ENCODE measurements at regions not wholly inside any gene's neighbourhood (a gene's known extent, or its start where the extent isn't known, plus 50 kb on each side); places are given as distances from the start of the nearest gene placed in this dataset.

DNA sequence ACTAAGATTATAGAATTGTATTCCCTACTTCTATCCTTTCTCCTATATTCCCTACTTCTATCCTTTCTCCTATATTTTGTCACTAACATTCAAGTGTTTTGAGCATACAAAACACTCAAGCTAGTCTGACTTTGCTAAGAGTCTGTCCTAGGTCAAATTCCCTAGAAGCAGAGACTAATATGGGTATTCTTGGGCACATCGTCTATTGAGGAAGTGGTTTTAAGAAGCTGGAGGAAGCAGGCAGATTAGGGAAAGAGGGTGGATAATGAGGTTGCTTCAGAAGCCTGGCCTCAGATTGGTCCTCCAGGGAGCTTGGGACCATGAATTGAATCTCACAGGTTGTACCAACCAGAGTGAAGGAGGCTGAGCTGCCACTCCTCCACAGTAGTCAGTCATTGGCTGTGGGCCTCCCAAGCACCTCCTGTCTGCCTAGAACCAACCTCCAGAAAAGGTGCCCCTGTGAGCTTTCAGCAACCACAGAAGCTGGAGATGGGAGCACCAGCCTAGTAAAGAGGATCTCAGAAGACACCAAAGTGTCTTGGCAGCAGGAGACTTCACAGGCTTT lies 295.9 kb upstream of the PHF14 start:
- TF ChIP-seq POLR2A (IDR thresholded peaks at IDR 0.05) (no peak), CTCF (IDR thresholded peaks at IDR 0.05) (no peak)

All from testis (tissue), 2 donors.